ENCODE measurements at regions not wholly inside any gene's neighbourhood (a gene's known extent, or its start where the extent isn't known, plus 50 kb on each side); places are given as distances from the start of the nearest gene placed in this dataset.

DNA sequence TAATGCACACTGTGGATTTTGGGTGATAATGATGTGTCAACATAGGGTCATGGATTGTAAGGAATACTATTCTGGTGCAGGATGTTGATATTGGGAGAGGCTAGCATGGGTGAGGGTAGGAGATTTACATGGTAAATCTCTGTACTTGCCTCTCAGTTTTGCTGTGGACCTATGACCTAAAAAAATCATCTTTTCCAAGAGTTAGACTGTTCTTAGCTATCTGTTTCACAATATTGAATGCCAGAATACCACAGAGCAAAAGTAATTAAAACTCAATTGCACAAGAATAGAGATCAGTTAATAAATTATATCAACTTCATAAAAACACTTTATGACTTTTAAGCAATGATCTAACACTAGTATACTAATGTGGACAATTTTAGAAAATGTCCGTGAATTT lies 651.6 kb downstream of the HTR1A start:
- H3K27me3 ChIP-seq (ENCODE audit: insufficient read depth, low read depth, low read length), result no peaks in the 10 kb centered on the region
- no peaks in the 10 kb centered on the region for H3K79me2 ChIP-seq (replicated peaks; ENCODE audit: insufficient read depth, low read length)
- no peak overlapping the region for H3K27ac ChIP-seq (ENCODE audit: low read length)
- H4K20me1 ChIP-seq (ENCODE audit: insufficient read depth), result no peaks in the 10 kb centered on the region
- TF ChIP-seq POLR2AphosphoS5 (IDR thresholded peaks at IDR 0.05), result no peak
- TF ChIP-seq, protein P1, sequence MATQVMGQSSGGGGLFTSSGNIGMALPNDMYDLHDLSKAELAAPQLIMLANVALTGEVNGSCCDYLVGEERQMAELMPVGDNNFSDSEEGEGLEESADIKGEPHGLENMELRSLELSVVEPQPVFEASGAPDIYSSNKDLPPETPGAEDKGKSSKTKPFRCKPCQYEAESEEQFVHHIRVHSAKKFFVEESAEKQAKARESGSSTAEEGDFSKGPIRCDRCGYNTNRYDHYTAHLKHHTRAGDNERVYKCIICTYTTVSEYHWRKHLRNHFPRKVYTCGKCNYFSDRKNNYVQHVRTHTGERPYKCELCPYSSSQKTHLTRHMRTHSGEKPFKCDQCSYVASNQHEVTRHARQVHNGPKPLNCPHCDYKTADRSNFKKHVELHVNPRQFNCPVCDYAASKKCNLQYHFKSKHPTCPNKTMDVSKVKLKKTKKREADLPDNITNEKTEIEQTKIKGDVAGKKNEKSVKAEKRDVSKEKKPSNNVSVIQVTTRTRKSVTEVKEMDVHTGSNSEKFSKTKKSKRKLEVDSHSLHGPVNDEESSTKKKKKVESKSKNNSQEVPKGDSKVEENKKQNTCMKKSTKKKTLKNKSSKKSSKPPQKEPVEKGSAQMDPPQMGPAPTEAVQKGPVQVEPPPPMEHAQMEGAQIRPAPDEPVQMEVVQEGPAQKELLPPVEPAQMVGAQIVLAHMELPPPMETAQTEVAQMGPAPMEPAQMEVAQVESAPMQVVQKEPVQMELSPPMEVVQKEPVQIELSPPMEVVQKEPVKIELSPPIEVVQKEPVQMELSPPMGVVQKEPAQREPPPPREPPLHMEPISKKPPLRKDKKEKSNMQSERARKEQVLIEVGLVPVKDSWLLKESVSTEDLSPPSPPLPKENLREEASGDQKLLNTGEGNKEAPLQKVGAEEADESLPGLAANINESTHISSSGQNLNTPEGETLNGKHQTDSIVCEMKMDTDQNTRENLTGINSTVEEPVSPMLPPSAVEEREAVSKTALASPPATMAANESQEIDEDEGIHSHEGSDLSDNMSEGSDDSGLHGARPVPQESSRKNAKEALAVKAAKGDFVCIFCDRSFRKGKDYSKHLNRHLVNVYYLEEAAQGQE (IDR thresholded peaks at IDR 0.05; ENCODE audit: borderline replicate concordance), result no peak
- no peak for TF ChIP-seq MXI1 (conservative IDR thresholded peaks at IDR 0.05; ENCODE audit: poor library complexity, severe bottlenecking)
- TF ChIP-seq EP300 (conservative IDR thresholded peaks at IDR 0.05; ENCODE audit: poor library complexity, severe bottlenecking), result no peak
- no peak for TF ChIP-seq SMC3 (conservative IDR thresholded peaks at IDR 0.05; ENCODE audit: poor library complexity)
- no peak for TF ChIP-seq RAD21 (conservative IDR thresholded peaks at IDR 0.05)
- TF ChIP-seq, protein P2, sequence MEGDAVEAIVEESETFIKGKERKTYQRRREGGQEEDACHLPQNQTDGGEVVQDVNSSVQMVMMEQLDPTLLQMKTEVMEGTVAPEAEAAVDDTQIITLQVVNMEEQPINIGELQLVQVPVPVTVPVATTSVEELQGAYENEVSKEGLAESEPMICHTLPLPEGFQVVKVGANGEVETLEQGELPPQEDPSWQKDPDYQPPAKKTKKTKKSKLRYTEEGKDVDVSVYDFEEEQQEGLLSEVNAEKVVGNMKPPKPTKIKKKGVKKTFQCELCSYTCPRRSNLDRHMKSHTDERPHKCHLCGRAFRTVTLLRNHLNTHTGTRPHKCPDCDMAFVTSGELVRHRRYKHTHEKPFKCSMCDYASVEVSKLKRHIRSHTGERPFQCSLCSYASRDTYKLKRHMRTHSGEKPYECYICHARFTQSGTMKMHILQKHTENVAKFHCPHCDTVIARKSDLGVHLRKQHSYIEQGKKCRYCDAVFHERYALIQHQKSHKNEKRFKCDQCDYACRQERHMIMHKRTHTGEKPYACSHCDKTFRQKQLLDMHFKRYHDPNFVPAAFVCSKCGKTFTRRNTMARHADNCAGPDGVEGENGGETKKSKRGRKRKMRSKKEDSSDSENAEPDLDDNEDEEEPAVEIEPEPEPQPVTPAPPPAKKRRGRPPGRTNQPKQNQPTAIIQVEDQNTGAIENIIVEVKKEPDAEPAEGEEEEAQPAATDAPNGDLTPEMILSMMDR (IDR thresholded peaks at IDR 0.05; ENCODE audit: poor library complexity, severe bottlenecking), result no peak
- no peak for TF ChIP-seq EZH2 (IDR thresholded peaks at IDR 0.05; ENCODE audit: borderline replicate concordance, insufficient read depth, low read length, poor library complexity, severe bottlenecking)
- no peak for TF ChIP-seq TAF1 (IDR thresholded peaks at IDR 0.05; ENCODE audit: low read depth)
- H3K9me3 ChIP-seq (ENCODE audit: low read length), result no peaks in the 10 kb centered on the region
- H3K9ac ChIP-seq (ENCODE audit: low read length), result no peak overlapping the region
- H3K9me2 ChIP-seq (ENCODE audit: insufficient read depth, low read length), result no peaks in the 10 kb centered on the region
- H2AFZ ChIP-seq (ENCODE audit: low read depth, low read length), result no peak overlapping the region
- H3K36me3 ChIP-seq (ENCODE audit: insufficient read depth, low read length), result no peaks in the 10 kb centered on the region
- H3F3A ChIP-seq (ENCODE audit: insufficient read depth, low read length, poor library complexity, severe bottlenecking), result no peaks in the 10 kb centered on the region
- no peak overlapping the region for H3K4me3 ChIP-seq (ENCODE audit: low read length)
- H3K4me2 ChIP-seq (ENCODE audit: low read length), result no peak overlapping the region

DNA sequence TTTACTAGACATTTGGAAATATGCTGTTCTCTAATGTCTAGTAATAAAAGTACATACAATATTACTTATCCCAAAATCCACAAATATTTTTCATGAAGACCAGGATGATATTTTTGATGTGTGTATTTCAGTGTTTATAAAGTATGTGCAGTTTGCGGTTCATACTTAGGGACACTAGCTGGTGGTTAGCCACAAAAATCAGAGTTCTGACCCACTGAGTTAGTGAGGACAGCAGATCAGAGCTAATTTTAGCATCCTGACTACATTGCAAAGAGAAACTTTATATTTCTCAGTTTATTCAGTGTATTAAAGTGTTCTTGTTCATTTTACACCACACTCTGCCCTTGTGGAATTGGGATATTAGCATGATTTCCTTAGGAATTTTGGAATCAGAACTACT lies 655.3 kb downstream of the HTR1A start:
- H2AFZ ChIP-seq (ENCODE audit: low read depth, low read length), result no peak overlapping the region

DNA sequence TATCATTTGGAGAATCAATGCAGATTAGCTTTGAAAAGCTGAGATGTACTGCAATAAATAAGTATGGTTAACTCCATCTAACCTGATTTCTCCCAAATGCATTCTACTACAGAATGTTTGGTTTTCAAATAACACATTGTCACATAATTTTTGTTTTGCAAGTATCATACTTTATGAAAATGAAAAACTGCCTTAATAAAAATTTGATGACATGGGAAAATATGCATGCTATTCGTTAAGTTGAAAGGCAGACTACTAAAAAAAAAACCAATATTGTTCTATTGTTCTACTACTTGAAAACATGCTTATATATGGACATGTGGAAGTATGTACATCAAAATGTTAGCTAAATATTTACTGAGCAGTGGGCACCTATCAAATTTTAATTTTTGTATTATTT lies 668.9 kb downstream of the HTR1A start:
- no peak overlapping the region for H3K4me3 ChIP-seq (ENCODE audit: low read length)
- no peak overlapping the region for H2AFZ ChIP-seq (ENCODE audit: low read depth, low read length)
- TF ChIP-seq MXI1 (conservative IDR thresholded peaks at IDR 0.05; ENCODE audit: poor library complexity, severe bottlenecking) (no peak), POLR2AphosphoS5 (IDR thresholded peaks at IDR 0.05) (no peak), EP300 (conservative IDR thresholded peaks at IDR 0.05; ENCODE audit: poor library complexity, severe bottlenecking) (no peak), TAF1 (IDR thresholded peaks at IDR 0.05; ENCODE audit: low read depth) (no peak), EZH2 (IDR thresholded peaks at IDR 0.05; ENCODE audit: borderline replicate concordance, insufficient read depth, low read length, poor library complexity, severe bottlenecking) (no peak), SMC3 (conservative IDR thresholded peaks at IDR 0.05; ENCODE audit: poor library complexity) (no peak), RAD21 (conservative IDR thresholded peaks at IDR 0.05) (no peak)
- TF ChIP-seq, protein P2 (IDR thresholded peaks at IDR 0.05; ENCODE audit: poor library complexity, severe bottlenecking), result no peak
- TF ChIP-seq, protein P1 (IDR thresholded peaks at IDR 0.05; ENCODE audit: borderline replicate concordance), result no peak
- H3K9me2 ChIP-seq (ENCODE audit: insufficient read depth, low read length), result no peaks in the 10 kb centered on the region
- no peaks in the 10 kb centered on the region for H3K79me2 ChIP-seq (replicated peaks; ENCODE audit: insufficient read depth, low read length)
- H4K20me1 ChIP-seq (ENCODE audit: insufficient read depth), result no peaks in the 10 kb centered on the region
- no peaks in the 10 kb centered on the region for H3K27me3 ChIP-seq (ENCODE audit: insufficient read depth, low read depth, low read length)
- H3K4me2 ChIP-seq (ENCODE audit: low read length), result no peak overlapping the region
- H3K36me3 ChIP-seq (ENCODE audit: insufficient read depth, low read length), result no peaks in the 10 kb centered on the region
- no peak overlapping the region for H3K27ac ChIP-seq (ENCODE audit: low read length)
- H3K9me3 ChIP-seq (ENCODE audit: low read length), result no peaks in the 10 kb centered on the region
- H3K9ac ChIP-seq (ENCODE audit: low read length), result no peak overlapping the region
- H3F3A ChIP-seq (ENCODE audit: insufficient read depth, low read length, poor library complexity, severe bottlenecking), result no peaks in the 10 kb centered on the region

More for the DNA sequence above, 655.3 kb downstream of the HTR1A start:
- Histone ChIP-seq H3K36me3 (ENCODE audit: insufficient read depth, low read length) (no peaks in the 10 kb centered on the region), H3K4me3 (ENCODE audit: low read length) (no peak overlapping the region), H4K20me1 (ENCODE audit: insufficient read depth) (no peaks in the 10 kb centered on the region), H3K27ac (ENCODE audit: low read length) (no peak overlapping the region), H3K79me2 (replicated peaks; ENCODE audit: insufficient read depth, low read length) (no peaks in the 10 kb centered on the region), H3K9ac (ENCODE audit: low read length) (no peak overlapping the region), H3K9me2 (ENCODE audit: insufficient read depth, low read length) (no peaks in the 10 kb centered on the region), H3F3A (ENCODE audit: insufficient read depth, low read length, poor library complexity, severe bottlenecking) (no peaks in the 10 kb centered on the region), H3K4me2 (ENCODE audit: low read length) (no peak overlapping the region), H3K27me3 (ENCODE audit: insufficient read depth, low read depth, low read length) (no peaks in the 10 kb centered on the region), H3K9me3 (ENCODE audit: low read length) (no peaks in the 10 kb centered on the region)
- no peak for TF ChIP-seq RAD21 (conservative IDR thresholded peaks at IDR 0.05)
